H7 (cell line): ENCODE measurements at regions not wholly inside any gene's neighbourhood (a gene's known extent, or its start where the extent isn't known, plus 50 kb on each side); places are given as distances from the start of the nearest gene placed in this dataset.

Experiments
- DNase-seq: peaks from one replicate; pipeline ENCODE4 v3.0.0; 2012
- H3K27me3 ChIP-seq: 2 replicates; pipeline ENCODE4 v1.6.0; 2011; ENCODE audit warnings: mild to moderate bottlenecking, low read length; ENCODE audit not compliant: control insufficient read depth, insufficient read depth
- H3K36me3 ChIP-seq: replicated peaks from 2 replicates; pipeline ENCODE4 v1.5.1; 2011; ENCODE audit warnings: low read length; ENCODE audit not compliant: control insufficient read depth, insufficient read depth
- H3K4me3 ChIP-seq: 2 replicates; pipeline ENCODE4 v1.5.1; 2011; ENCODE audit warnings: low read depth, mild to moderate bottlenecking, control low read depth, low read length, moderate library complexity; ENCODE audit not compliant: insufficient read depth

- no peak for DNase-seq
- H3K4me3 ChIP-seq: no peak overlapping the region
- no peaks in the 10 kb centered on the region for H3K27me3 ChIP-seq
- no peaks in the 10 kb centered on the region for H3K36me3 ChIP-seq
Measured at GRCh38 chr6:84362193-84362821, 134.9 kb upstream of the CEP162 start.

DNA sequence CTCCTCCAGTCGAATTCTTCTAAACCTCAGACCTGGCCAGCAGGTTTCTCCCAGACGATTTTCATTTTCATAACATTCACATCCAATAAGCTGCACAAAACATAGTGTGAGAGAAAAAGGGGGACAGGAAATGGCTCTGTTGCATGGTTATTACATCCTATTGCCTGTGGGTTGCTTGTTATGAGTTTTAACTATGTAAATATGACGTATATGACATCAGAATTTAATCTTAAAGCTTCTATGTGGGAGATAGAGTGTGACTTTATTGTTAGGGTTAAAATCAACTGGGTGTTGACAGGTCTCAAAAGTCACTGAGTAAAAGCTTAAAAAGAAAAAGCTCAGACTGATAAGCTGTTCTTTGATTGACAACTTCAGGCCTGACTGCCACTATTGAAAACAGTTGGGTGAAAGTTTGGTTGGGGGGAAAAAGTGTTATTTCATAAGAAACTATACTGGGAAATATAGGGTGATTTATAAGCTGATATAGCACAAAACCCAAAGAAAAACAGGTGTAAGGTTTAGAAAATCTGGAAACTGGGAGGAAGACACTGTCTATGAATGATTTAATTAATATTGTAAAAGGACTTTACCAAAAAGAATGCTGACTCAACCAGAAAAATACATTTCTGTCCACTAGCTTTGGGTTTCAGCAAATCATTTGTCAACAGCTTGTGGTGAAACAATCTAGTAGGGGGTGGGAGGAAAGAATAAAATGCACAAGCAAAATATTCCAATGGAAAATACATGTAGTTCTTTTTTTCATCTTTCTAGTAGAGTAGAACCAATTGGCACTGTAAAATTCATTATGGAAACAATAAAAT lies 134.1 kb upstream of the CEP162 start:
- DNase-seq: no peak
- H3K36me3 ChIP-seq: no peaks in the 10 kb centered on the region
- H3K27me3 ChIP-seq: no peaks in the 10 kb centered on the region
- H3K4me3 ChIP-seq: no peak overlapping the region

DNA sequence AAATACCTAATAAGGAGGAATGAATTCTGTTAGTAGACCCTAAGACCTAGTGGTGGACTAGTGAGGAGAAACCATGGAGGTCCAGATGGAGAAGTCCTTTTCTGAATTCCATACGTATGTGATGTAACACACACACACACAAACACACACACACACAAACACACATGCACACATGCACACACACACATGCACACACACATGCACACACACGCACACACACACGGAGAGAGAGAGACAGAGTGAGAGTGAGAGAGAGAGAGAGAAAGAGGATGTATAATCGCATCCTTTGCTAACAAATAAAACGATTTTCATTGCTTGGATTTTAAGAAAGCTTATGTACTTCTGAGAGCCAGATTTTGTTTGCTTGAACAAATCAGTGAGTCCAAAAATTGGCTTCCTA lies 132.6 kb upstream of the CEP162 start:
- Histone ChIP-seq H3K36me3 (no peaks in the 10 kb centered on the region), H3K4me3 (no peak overlapping the region), H3K27me3 (no peaks in the 10 kb centered on the region)
- no peak for DNase-seq

- Histone ChIP-seq H3K4me3 (no peak overlapping the region), H3K36me3 (no peaks in the 10 kb centered on the region), H3K27me3 (no peaks in the 10 kb centered on the region)
- DNase-seq: no peak
Measured at GRCh38 chr6:84358581-84358980, 131.1 kb upstream of the CEP162 start.

- no peak for DNase-seq
- no peaks in the 10 kb centered on the region for H3K36me3 ChIP-seq
- H3K4me3 ChIP-seq: no peak overlapping the region
- H3K27me3 ChIP-seq: no peaks in the 10 kb centered on the region
Measured at GRCh38 chr6:84357631-84358030, 130.2 kb upstream of the CEP162 start.

DNA sequence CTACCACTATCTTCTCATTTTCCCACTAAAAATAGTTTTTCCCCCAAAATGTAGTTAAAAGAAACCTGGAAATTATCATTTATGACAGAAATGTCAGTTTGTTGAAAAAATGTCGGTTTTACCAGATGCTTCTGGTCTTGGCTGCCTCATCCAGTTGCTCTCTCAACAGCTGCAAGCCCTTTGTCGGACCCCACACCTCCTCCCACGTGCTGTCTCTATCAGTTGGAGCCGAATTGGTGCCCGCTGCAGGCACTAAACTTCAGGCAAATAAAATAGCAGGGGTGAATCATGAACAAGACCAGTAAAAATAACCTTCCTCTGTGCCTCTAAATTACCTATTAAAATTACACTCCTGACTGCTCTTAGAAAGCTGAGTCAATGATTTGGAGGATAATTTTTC lies 129.5 kb upstream of the CEP162 start:
- Histone ChIP-seq H3K36me3 (no peaks in the 10 kb centered on the region), H3K4me3 (no peak overlapping the region), H3K27me3 (no peaks in the 10 kb centered on the region)
- DNase-seq: no peak

GRCh38 chr6:84353459-84354423 lies 126.3 kb upstream of the CEP162 start:
- Histone ChIP-seq H3K27me3 (no peaks in the 10 kb centered on the region), H3K36me3 (no peaks in the 10 kb centered on the region), H3K4me3 (no peak overlapping the region)
- no peak for DNase-seq

DNA sequence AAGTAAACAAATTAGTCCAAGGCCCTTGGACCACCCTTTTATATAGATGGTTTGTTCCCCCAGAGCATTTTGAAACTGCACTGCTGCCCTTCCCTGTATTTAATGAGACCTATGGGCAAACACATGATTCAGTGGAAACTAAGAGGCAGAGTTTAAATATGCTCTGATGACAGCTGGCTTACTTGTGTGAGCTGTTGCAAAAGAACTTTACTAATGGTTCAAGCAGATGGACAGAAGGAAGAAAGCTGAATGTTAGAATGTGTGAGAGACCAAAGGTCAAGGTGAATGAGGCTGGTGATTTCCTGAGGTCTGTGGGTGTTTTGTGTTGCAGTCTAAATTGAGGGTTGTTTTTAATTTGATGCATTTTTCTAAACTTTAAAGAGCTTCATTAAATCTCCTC lies 123.0 kb upstream of the CEP162 start:
- no peak overlapping the region for H3K4me3 ChIP-seq
- DNase-seq: no peak
- no peaks in the 10 kb centered on the region for H3K27me3 ChIP-seq
- no peaks in the 10 kb centered on the region for H3K36me3 ChIP-seq

DNA sequence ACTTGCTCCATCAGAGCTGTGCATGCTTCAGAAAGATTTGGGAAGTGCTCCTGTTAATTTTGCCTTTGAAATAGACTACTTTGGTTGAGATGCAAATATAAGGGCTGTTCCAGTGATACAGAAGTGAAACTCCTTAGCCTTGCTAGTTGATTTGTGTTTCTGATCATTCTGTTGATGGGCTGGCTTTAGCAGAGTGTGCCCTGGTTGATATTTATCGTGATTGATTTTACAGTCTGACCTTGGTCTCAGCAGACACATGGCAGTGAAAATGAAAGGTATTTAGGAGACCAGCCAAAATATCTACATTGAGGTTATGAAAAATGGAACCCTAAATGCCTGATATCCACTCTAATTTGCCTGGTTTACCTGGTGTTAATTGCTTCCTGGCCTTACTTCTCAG lies 122.1 kb upstream of the CEP162 start:
- H3K4me3 ChIP-seq: no peak overlapping the region
- H3K36me3 ChIP-seq: no peaks in the 10 kb centered on the region
- H3K27me3 ChIP-seq: no peaks in the 10 kb centered on the region
- DNase-seq: no peak

GRCh38 chr6:84348801-84349200 lies 121.4 kb upstream of the CEP162 start:
- Histone ChIP-seq H3K27me3 (no peaks in the 10 kb centered on the region), H3K4me3 (no peak overlapping the region), H3K36me3 (no peaks in the 10 kb centered on the region)
- no peak for DNase-seq

- Histone ChIP-seq H3K4me3 (no peak overlapping the region), H3K27me3 (no peaks in the 10 kb centered on the region), H3K36me3 (no peaks in the 10 kb centered on the region)
- DNase-seq: no peak
Measured at GRCh38 chr6:84346372-84346771, 118.9 kb upstream of the CEP162 start.

GRCh38 chr6:84344005-84344404 lies 116.6 kb upstream of the CEP162 start:
- Histone ChIP-seq H3K27me3 (no peaks in the 10 kb centered on the region), H3K4me3 (no peak overlapping the region), H3K36me3 (no peaks in the 10 kb centered on the region)
- no peak for DNase-seq

DNA sequence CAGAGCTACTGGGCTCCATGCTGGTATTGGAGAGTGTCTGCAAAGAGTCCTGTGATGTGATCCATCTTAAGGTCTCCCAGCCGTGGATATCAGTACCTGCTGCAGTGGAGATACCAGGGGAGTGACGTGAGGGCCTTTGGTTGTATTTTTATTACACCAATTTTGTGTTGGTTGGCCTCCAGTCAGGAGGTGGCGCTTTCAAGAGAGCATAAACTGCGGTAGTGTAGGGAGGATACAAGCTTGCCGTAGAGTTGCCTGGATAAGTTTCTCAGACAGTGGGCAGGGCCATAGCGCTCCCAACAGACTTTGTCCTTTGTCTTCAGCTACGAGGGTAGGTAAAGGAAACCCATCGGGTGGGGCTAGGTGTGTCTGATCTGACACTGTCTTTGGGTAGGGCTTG lies 113.0 kb upstream of the CEP162 start:
- H3K4me3 ChIP-seq: no peak overlapping the region
- no peaks in the 10 kb centered on the region for H3K27me3 ChIP-seq
- DNase-seq: no peak
- H3K36me3 ChIP-seq: no peaks in the 10 kb centered on the region

GRCh38 chr6:84333842-84334241 lies 106.4 kb upstream of the CEP162 start:
- DNase-seq: no peak

More at GRCh38 chr6:84333842-84334241, 106.4 kb upstream of the CEP162 start:
- Histone ChIP-seq H3K27me3 (no peaks in the 10 kb centered on the region), H3K4me3 (no peak overlapping the region), H3K36me3 (no peaks in the 10 kb centered on the region)
